Gastrocnemius medialis (tissue), 4 donors: ENCODE measurements at regions not wholly inside any gene's neighbourhood (a gene's known extent, or its start where the extent isn't known, plus 50 kb on each side); places are given as distances from the start of the nearest gene placed in this dataset.

Experiments
- ATAC-seq, 2 donors: fragments of 150-250 bp; one replicate each; pipeline ENCODE4 v1.9.1; 2016
- DNase-seq, 2 donors: peaks; one replicate each; pipeline ENCODE4 v3.0.0-alpha.2; 2019
- H3K27ac ChIP-seq, 4 donors: fragments of 200-600 bp; sonication (generic); 1 replicate in 1 of 4; 2 replicates in 3 of 4; pipeline ENCODE4 v1.5.1; 2016 to 2018; ENCODE audit warnings: mild to moderate bottlenecking in 2 of 4, moderate library complexity in 1 of 4
- H3K27me3 ChIP-seq, 3 donors: fragments of 200-600 bp; sonication (generic) in 2 of 3; 1 replicate in 1 of 3; 2 replicates in 2 of 3; pipeline versions ENCODE4 v1.5.1 to v1.6.0; 2016 to 2019; ENCODE audit warnings: mild to moderate bottlenecking in 1 of 3, moderate library complexity in 1 of 3
- H3K36me3 ChIP-seq, 2 donors: fragments of 200-600 bp; sonication (generic) in 1 of 2; one replicate each; pipeline ENCODE4 v1.5.1; 2017 to 2018
- H3K4me1 ChIP-seq, 2 donors: fragments of 200-600 bp; sonication (generic) in 1 of 2; one replicate each; pipeline ENCODE4 v1.5.1; 2016 to 2017; ENCODE audit warnings: mild to moderate bottlenecking in 2 of 2
- H3K4me3 ChIP-seq, 4 donors: fragments of 200-600 bp; sonication (generic) in 3 of 4; 1 replicate in 1 of 4; 2 replicates in 3 of 4; pipeline ENCODE4 v1.5.1; 2016 to 2019; ENCODE audit warnings: mild to moderate bottlenecking in 2 of 4
- H3K9me3 ChIP-seq, 3 donors: fragments of 200-600 bp; sonication (generic) in 2 of 3; 1 replicate in 1 of 3; 2 replicates in 2 of 3; pipeline ENCODE4 v1.5.1; 2016 to 2019
- CTCF ChIP-seq, 5 experiments: fragments of 450-650 bp in 3 of 5; fragments of 200-600 bp in 2 of 5; sonication (generic) in 2 of 5; IDR thresholded peaks in 4 of 5; conservative IDR thresholded peaks in 1 of 5; 1 replicate in 4 of 5; 2 replicates in 1 of 5; pipeline ENCODE4 v1.5.1; 2016 to 2019; ENCODE audit warnings: antibody characterized with exemption in 5 of 5, mild to moderate bottlenecking in 3 of 5, moderate library complexity in 3 of 5
- POLR2A ChIP-seq, 2 donors: fragments of 450-650 bp; IDR thresholded peaks; one replicate each; pipeline ENCODE4 v1.6.1; 2017; ENCODE audit warnings: antibody characterized with exemption in 2 of 2, mild to moderate bottlenecking in 2 of 2, moderate library complexity in 2 of 2
- in situ Hi-C, 4 donors: fragments of 200-750 bp; cut with MboI; loops; one replicate each; pipeline versions ENCODE4 v1.15.0 to v1.8.0; 2017; ENCODE audit warnings: low sequenced_read_pairs in 4 of 4
- intact Hi-C: fragments of 100-400 bp; cut with DNase I; formaldehyde crosslinking; loops from one replicate; pipeline ENCODE4 v1.15.1; 2023; ENCODE audit warnings: low total_unique reads

- intact Hi-C loops: no loop called here
- no peak overlapping the region for H3K27ac ChIP-seq
- no peaks in the 10 kb centered on the region for H3K9me3 ChIP-seq
- H3K4me3 ChIP-seq: no peak overlapping the region
- in situ Hi-C loops: no loop called here
- TF ChIP-seq POLR2A (IDR thresholded peaks at IDR 0.05) (no peak), CTCF (IDR thresholded peaks at IDR 0.05 in 4 of 5, conservative IDR thresholded peaks at IDR 0.05 in 1 of 5) (no peak)
- ATAC-seq (no peak), DNase-seq (no peak)
- H3K36me3 ChIP-seq: no peaks in the 10 kb centered on the region
- no peaks in the 10 kb centered on the region for H3K27me3 ChIP-seq
- no peaks in the 10 kb centered on the region for H3K4me1 ChIP-seq
These were observed 687.1 kb downstream of the PCDH17 start for GRCh38 chr13:58318495-58319167.

- in situ Hi-C loops: no loop called here
- H3K4me3 ChIP-seq: no peak overlapping the region
- no peak for DNase-seq
- intact Hi-C loops: no loop called here
- H3K9me3 ChIP-seq: no peaks in the 10 kb centered on the region
- no peak for TF ChIP-seq POLR2A (IDR thresholded peaks at IDR 0.05)
- TF ChIP-seq CTCF (IDR thresholded peaks at IDR 0.05 in 4 of 5, conservative IDR thresholded peaks at IDR 0.05 in 1 of 5): no peak
- no peaks in the 10 kb centered on the region for H3K4me1 ChIP-seq
- no peak overlapping the region for H3K27ac ChIP-seq
- no peaks in the 10 kb centered on the region for H3K27me3 ChIP-seq
- H3K36me3 ChIP-seq: no peaks in the 10 kb centered on the region
- no peak for ATAC-seq
These were observed 692.6 kb downstream of the PCDH17 start for GRCh38 chr13:58324161-58324560.

GRCh38 chr13:58329746-58330145 is 698.2 kb downstream of the PCDH17 start:
- Histone ChIP-seq H3K27ac (no peak overlapping the region), H3K27me3 (no peaks in the 10 kb centered on the region), H3K9me3 (no peaks in the 10 kb centered on the region), H3K4me1 (no peaks in the 10 kb centered on the region), H3K36me3 (no peaks in the 10 kb centered on the region), H3K4me3 (no peak overlapping the region)
- in situ Hi-C loops (no loop called here), intact Hi-C loops (no loop called here)
- TF ChIP-seq POLR2A (IDR thresholded peaks at IDR 0.05) (no peak), CTCF (IDR thresholded peaks at IDR 0.05 in 4 of 5, conservative IDR thresholded peaks at IDR 0.05 in 1 of 5) (no peak)
- DNase-seq: no peak
- ATAC-seq: no peak

GRCh38 chr13:58340895-58341294 is 709.4 kb downstream of the PCDH17 start:
- TF ChIP-seq CTCF (IDR thresholded peaks at IDR 0.05 in 4 of 5, conservative IDR thresholded peaks at IDR 0.05 in 1 of 5): no peak
- no peak for TF ChIP-seq POLR2A (IDR thresholded peaks at IDR 0.05)
- H3K4me3 ChIP-seq: no peak overlapping the region
- intact Hi-C loops (no loop called here), in situ Hi-C loops (no loop called here)
- no peaks in the 10 kb centered on the region for H3K36me3 ChIP-seq
- DNase-seq (no peak), ATAC-seq (no peak)
- H3K27ac ChIP-seq: no peak overlapping the region
- H3K9me3 ChIP-seq: no peaks in the 10 kb centered on the region
- H3K27me3 ChIP-seq: no peaks in the 10 kb centered on the region
- no peaks in the 10 kb centered on the region for H3K4me1 ChIP-seq

GRCh38 chr13:58341318-58341717 is 709.8 kb downstream of the PCDH17 start:
- ATAC-seq (no peak), DNase-seq (no peak)
- no peaks in the 10 kb centered on the region for H3K9me3 ChIP-seq
- H3K4me1 ChIP-seq: no peaks in the 10 kb centered on the region
- H3K4me3 ChIP-seq: no peak overlapping the region
- in situ Hi-C loops: no loop called here
- no peak overlapping the region for H3K27ac ChIP-seq
- H3K27me3 ChIP-seq: no peaks in the 10 kb centered on the region
- H3K36me3 ChIP-seq: no peaks in the 10 kb centered on the region
- TF ChIP-seq CTCF (IDR thresholded peaks at IDR 0.05 in 4 of 5, conservative IDR thresholded peaks at IDR 0.05 in 1 of 5) (no peak), POLR2A (IDR thresholded peaks at IDR 0.05) (no peak)
- intact Hi-C loops: no loop called here
